ENCODE measurements at regions not wholly inside any gene's neighbourhood (a gene's known extent, or its start where the extent isn't known, plus 50 kb on each side); places are given as distances from the start of the nearest gene placed in this dataset.

GRCh38 chr13:44843403-44843802 lies 145.9 kb downstream of the NUFIP1 start:
- Histone ChIP-seq H3K27ac (ENCODE audit: low read length) (no peak overlapping the region), H3K9me3 (ENCODE audit: insufficient read depth, low read length, severe bottlenecking) (no peaks in the 10 kb centered on the region), H3K9ac (ENCODE audit: low read depth, low read length) (no peak overlapping the region), H4K20me1 (ENCODE audit: insufficient read depth, low read length) (no peaks in the 10 kb centered on the region), H3K4me1 (ENCODE audit: insufficient read depth, low read length) (no peaks in the 10 kb centered on the region), H3K36me3 (ENCODE audit: insufficient read depth, low read length) (no peaks in the 10 kb centered on the region), H3K4me2 (ENCODE audit: insufficient read depth, low read length) (no peak overlapping the region), H3K27me3 (ENCODE audit: insufficient read depth, low read length, poor library complexity) (no peaks in the 10 kb centered on the region), H3K4me3 (ENCODE audit: low read depth in 1 of 2, low read length in 2 of 2) (no peak overlapping the region), H3K79me2 (ENCODE audit: insufficient read depth, low read length) (no peaks in the 10 kb centered on the region), H2AFZ (ENCODE audit: low read depth, low read length) (no peak overlapping the region)
- DNase-seq (no peak), ATAC-seq (ENCODE audit: insufficient read depth, low read depth) (no peak)
- TF ChIP-seq, protein P1, sequence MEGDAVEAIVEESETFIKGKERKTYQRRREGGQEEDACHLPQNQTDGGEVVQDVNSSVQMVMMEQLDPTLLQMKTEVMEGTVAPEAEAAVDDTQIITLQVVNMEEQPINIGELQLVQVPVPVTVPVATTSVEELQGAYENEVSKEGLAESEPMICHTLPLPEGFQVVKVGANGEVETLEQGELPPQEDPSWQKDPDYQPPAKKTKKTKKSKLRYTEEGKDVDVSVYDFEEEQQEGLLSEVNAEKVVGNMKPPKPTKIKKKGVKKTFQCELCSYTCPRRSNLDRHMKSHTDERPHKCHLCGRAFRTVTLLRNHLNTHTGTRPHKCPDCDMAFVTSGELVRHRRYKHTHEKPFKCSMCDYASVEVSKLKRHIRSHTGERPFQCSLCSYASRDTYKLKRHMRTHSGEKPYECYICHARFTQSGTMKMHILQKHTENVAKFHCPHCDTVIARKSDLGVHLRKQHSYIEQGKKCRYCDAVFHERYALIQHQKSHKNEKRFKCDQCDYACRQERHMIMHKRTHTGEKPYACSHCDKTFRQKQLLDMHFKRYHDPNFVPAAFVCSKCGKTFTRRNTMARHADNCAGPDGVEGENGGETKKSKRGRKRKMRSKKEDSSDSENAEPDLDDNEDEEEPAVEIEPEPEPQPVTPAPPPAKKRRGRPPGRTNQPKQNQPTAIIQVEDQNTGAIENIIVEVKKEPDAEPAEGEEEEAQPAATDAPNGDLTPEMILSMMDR (IDR thresholded peaks at IDR 0.05; ENCODE audit: borderline replicate concordance, extremely low read depth, low read length, poor library complexity, severe bottlenecking) = no peak
- TF ChIP-seq EZH2 (IDR thresholded peaks at IDR 0.05; ENCODE audit: borderline replicate concordance, low read depth, low read length, severe bottlenecking) = no peak

DNA sequence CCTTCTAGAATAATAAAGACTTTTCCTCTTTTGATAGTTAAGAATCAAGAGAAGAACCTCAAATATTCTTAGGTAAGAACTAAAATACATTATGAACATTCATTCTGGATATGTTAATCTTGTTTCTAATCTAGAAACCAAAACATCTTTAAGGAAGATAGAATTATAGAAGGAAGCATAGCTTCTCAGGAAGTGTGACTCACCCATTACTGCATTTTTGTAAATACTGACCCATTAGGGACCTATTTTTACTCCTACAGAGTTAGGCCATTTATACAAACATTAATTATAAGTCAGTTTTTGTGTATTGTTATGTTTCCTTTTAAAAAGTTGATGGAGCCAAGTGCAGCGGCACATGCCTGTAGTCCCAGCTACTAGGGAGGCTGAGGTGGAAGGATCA lies 147.1 kb downstream of the NUFIP1 start:
- no peak overlapping the region for H3K4me3 ChIP-seq (ENCODE audit: low read depth in 1 of 2, low read length in 2 of 2)
- no peaks in the 10 kb centered on the region for H4K20me1 ChIP-seq (ENCODE audit: insufficient read depth, low read length)
- no peaks in the 10 kb centered on the region for H3K27me3 ChIP-seq (ENCODE audit: insufficient read depth, low read length, poor library complexity)
- no peak overlapping the region for H3K9ac ChIP-seq (ENCODE audit: low read depth, low read length)
- H2AFZ ChIP-seq (ENCODE audit: low read depth, low read length) = no peak overlapping the region
- H3K9me3 ChIP-seq (ENCODE audit: insufficient read depth, low read length, severe bottlenecking) = no peaks in the 10 kb centered on the region
- ATAC-seq (ENCODE audit: insufficient read depth, low read depth) (no peak), DNase-seq (no peak)
- H3K27ac ChIP-seq (ENCODE audit: low read length) = no peak overlapping the region
- no peak overlapping the region for H3K4me2 ChIP-seq (ENCODE audit: insufficient read depth, low read length)
- TF ChIP-seq, protein P1 (IDR thresholded peaks at IDR 0.05; ENCODE audit: borderline replicate concordance, extremely low read depth, low read length, poor library complexity, severe bottlenecking) = no peak
- TF ChIP-seq EZH2 (IDR thresholded peaks at IDR 0.05; ENCODE audit: borderline replicate concordance, low read depth, low read length, severe bottlenecking) = no peak
- H3K79me2 ChIP-seq (ENCODE audit: insufficient read depth, low read length) = no peaks in the 10 kb centered on the region
- no peaks in the 10 kb centered on the region for H3K36me3 ChIP-seq (ENCODE audit: insufficient read depth, low read length)
- H3K4me1 ChIP-seq (ENCODE audit: insufficient read depth, low read length) = no peaks in the 10 kb centered on the region

DNA sequence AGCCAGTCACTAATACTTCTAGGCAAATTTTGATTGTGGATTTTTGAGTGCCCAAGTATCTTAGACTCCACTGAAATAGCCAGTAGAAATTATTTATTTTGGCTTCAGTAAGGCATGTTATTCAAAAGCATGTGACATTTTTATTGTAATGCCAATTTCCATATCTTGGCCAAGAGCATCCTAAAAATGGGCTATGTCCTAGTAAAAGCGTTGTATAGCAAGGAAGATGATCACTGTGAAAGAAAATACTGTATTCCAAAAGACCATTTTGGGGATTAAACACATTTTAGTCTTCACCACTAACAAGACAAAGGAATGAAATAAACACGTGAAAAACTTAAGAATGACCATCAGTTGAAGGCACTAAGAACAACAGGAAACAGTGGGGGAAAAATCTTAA lies 149.1 kb downstream of the NUFIP1 start:
- Histone ChIP-seq H3K27me3 (ENCODE audit: insufficient read depth, low read length, poor library complexity) (peaks cover under 1% of the 10 kb centered on the region), H3K4me3 (ENCODE audit: low read depth in 1 of 2, low read length in 2 of 2) (no peak overlapping the region), H4K20me1 (ENCODE audit: insufficient read depth, low read length) (no peaks in the 10 kb centered on the region), H3K9me3 (ENCODE audit: insufficient read depth, low read length, severe bottlenecking) (no peaks in the 10 kb centered on the region), H2AFZ (ENCODE audit: low read depth, low read length) (no peak overlapping the region), H3K79me2 (ENCODE audit: insufficient read depth, low read length) (no peaks in the 10 kb centered on the region), H3K4me2 (ENCODE audit: insufficient read depth, low read length) (no peak overlapping the region), H3K36me3 (ENCODE audit: insufficient read depth, low read length) (no peaks in the 10 kb centered on the region), H3K9ac (ENCODE audit: low read depth, low read length) (no peak overlapping the region), H3K27ac (ENCODE audit: low read length) (no peak overlapping the region), H3K4me1 (ENCODE audit: insufficient read depth, low read length) (no peaks in the 10 kb centered on the region)
- no peak for ATAC-seq (ENCODE audit: insufficient read depth, low read depth)
- DNase-seq = no peak
- TF ChIP-seq, protein P1 (IDR thresholded peaks at IDR 0.05; ENCODE audit: borderline replicate concordance, extremely low read depth, low read length, poor library complexity, severe bottlenecking) = no peak
- TF ChIP-seq EZH2 (IDR thresholded peaks at IDR 0.05; ENCODE audit: borderline replicate concordance, low read depth, low read length, severe bottlenecking) = no peak

DNA sequence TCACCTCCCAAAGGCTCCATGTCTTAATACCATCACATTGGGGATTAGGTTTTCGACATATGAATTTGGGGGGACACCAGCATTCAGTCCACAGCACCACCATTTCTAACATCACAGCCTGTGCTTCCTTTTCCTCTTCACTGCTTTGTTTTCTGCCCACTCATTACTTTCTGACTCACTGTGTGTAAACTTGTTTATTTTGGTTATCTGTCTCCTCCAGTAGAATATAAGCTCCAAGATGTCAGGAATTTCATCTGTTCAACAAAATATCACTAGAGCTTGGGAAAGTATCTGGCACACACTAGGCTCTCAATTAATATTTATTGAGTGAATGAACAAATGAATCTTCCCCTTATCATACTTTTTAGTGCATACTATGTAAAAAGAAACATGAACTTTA lies 152.0 kb downstream of the NUFIP1 start:
- H2AFZ ChIP-seq (ENCODE audit: low read depth, low read length) = no peak overlapping the region
- peaks cover 5% of the 10 kb centered on the region for H3K27me3 ChIP-seq (ENCODE audit: insufficient read depth, low read length, poor library complexity)
- H3K4me1 ChIP-seq (ENCODE audit: insufficient read depth, low read length) = no peaks in the 10 kb centered on the region
- H3K9ac ChIP-seq (ENCODE audit: low read depth, low read length) = no peak overlapping the region
- no peak for ATAC-seq (ENCODE audit: insufficient read depth, low read depth)
- H3K36me3 ChIP-seq (ENCODE audit: insufficient read depth, low read length) = no peaks in the 10 kb centered on the region
- no peak overlapping the region for H3K4me3 ChIP-seq (ENCODE audit: low read depth in 1 of 2, low read length in 2 of 2)
- H4K20me1 ChIP-seq (ENCODE audit: insufficient read depth, low read length) = no peaks in the 10 kb centered on the region
- no peak for DNase-seq
- H3K9me3 ChIP-seq (ENCODE audit: insufficient read depth, low read length, severe bottlenecking) = no peaks in the 10 kb centered on the region
- no peak overlapping the region for H3K4me2 ChIP-seq (ENCODE audit: insufficient read depth, low read length)
- TF ChIP-seq EZH2 (IDR thresholded peaks at IDR 0.05; ENCODE audit: borderline replicate concordance, low read depth, low read length, severe bottlenecking) = no peak
- TF ChIP-seq, protein P1 (IDR thresholded peaks at IDR 0.05; ENCODE audit: borderline replicate concordance, extremely low read depth, low read length, poor library complexity, severe bottlenecking) = no peak
- H3K27ac ChIP-seq (ENCODE audit: low read length) = no peak overlapping the region
- H3K79me2 ChIP-seq (ENCODE audit: insufficient read depth, low read length) = no peaks in the 10 kb centered on the region
